ENCODE measurements at regions not wholly inside any gene's neighbourhood (a gene's known extent, or its start where the extent isn't known, plus 50 kb on each side); places are given as distances from the start of the nearest gene placed in this dataset.

GRCh38 chr5:155299386-155300005 is 285.9 kb downstream of the KIF4B start:
- no peak for DNase-seq

DNA sequence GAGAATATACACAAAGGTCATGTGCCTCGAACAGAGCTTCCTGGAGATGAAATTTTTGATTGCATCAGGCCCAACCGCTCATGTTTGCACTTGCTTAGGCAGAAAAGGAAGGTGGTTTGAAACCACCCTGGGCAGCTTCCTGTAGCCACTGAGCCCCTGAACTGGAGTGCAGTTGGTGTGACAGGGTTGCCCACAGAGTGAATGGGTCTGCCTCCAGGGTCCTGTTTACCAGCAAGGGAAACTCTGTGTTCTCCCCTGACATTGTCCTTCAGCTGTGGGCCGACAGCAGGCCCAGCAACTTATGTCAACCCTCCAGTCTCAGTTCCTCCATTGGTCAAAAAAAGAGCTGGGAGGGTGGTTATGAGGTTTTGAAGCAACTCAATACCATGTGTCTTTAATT is 289.6 kb downstream of the KIF4B start:
- no peak for DNase-seq

- no peak for DNase-seq
Observed at GRCh38 chr5:155307229-155307628, 293.7 kb downstream of the KIF4B start.

GRCh38 chr5:155308289-155308688 is 294.7 kb downstream of the KIF4B start:
- DNase-seq, result no peak

- no peak for DNase-seq
Observed at GRCh38 chr5:155309021-155309746, 295.6 kb downstream of the KIF4B start.

DNA sequence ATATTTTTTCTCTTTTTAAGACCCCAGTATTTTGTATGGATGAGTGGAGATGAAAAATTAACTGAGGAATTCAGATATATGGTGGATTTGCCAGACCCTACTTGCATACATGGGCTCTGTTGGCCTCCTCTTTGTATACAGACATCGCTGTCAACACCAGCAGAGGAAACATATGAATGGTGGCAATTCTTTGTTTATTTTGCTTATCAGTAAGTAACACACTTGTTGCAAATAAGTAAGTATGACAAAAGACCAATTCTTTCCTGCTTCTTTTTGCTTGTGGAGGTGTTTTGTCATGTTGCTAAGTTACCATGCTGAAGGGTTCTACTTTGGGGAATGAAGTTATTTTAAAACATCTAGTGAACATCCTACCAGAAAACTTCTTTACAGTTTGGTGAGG is 298.2 kb downstream of the KIF4B start:
- DNase-seq, result no peak

- DNase-seq, result no peak
Observed at GRCh38 chr5:155313518-155313917, 300.0 kb downstream of the KIF4B start.

GRCh38 chr5:155316070-155316714 is 302.6 kb downstream of the KIF4B start:
- DNase-seq, result no peak

- no peak for DNase-seq
Observed at GRCh38 chr5:155332618-155333017, 319.1 kb downstream of the KIF4B start.

GRCh38 chr5:155342956-155343355 is 329.4 kb downstream of the KIF4B start:
- DNase-seq, result no peak

DNA sequence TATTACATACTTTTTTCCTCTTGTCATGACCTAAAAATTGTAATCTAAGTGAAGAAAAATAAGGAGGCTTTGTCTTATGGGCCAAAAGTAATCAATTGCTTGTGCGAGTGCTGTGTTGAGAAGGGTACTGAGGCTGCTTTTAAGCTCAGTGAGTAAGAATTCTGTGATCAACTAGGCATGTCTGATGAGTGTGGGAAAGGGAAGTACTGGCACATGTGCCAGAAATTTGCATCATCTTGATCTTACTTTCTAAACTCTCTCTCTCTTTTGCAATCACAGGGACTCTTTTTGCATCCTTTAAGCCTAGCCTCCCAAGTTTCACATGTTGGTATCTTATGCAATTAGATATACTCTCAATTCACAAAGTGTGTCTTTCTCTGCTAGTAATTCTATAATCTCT is 329.9 kb downstream of the KIF4B start:
- DNase-seq, result no peak

GRCh38 chr5:155353231-155353630 is 339.7 kb downstream of the KIF4B start:
- no peak for DNase-seq

DNA sequence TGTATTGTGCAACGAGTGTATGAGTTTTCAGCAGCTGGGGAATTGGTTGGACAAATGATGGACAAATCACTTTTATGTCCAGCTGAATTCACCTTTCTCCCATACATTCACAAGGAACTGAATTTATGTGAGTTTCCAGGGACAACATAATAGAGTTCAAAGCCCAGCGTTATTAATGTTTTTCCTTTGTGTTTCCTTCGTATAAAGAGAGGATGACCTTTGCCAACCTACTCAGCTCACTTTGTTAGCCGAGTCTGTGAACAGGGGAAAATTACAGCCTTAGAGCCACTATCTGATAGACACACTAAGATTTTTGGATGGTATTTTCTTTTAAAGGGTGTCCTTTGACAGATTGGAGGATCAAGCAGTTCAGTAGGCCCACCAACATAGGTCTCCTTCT is 352.5 kb downstream of the KIF4B start:
- no peak for DNase-seq

- DNase-seq, result no peak
Observed at GRCh38 chr5:155367841-155368240, 354.3 kb downstream of the KIF4B start.

DNA sequence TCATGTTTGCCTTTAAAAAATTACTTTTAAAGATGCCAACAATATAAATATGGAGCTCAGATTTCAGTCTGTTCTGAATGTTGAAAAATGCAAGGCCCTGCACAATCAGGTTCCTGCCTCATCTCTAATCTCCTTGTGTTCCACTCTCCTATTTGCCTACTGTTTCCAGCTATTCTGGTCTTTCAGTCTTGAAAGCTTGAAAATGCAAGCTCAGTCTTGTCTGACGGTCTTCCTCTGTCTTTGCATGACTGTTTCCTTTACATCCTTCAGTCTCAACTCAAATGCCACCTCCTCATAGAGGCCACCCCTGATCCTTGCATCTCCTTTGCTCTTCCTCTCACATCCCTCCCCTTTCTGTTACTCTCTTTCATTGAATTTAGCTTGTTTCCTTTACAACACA is 354.9 kb downstream of the KIF4B start:
- no peak for DNase-seq

DNA sequence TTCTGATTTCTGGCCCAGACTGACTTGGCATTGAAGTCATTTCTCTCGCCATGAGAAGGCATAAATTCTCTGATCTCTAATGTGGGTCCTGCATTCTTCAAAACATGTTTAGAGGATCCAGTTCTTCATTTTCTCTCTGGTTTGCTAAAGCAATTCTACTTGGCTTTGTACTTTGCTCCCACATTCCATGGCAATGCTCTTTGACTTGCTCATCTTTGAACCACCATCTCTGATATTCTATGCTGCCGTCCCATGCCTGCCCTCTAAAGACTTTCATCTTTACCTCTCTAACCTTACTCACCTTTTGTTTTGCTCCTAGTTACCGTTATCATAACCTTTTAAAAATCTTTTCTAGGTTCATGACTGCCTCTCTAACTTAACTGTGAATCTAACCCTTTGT is 366.9 kb downstream of the KIF4B start:
- DNase-seq, result no peak

DNA sequence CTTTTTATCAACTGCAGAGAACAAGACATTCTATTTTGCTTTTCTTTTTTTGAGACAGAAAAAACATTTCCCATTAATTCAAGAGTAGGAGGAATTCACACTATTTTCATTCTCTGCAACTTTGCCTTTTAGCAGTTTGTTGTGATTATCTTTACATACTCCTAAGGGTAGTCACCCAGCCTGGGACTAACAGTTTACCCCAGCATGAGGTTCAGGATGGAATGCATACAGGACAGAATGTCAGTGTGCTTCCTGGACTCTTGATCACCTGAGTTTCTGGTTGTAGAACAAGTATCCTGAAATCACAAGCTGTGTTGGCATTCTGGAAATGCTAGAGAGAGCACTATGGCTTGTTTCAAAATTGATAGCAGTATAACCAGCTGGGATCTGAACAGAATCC is 368.1 kb downstream of the KIF4B start:
- DNase-seq, result no peak

- no peak for DNase-seq
Observed at GRCh38 chr5:155389498-155389897, 375.9 kb downstream of the KIF4B start.

- DNase-seq, result no peak
Observed at GRCh38 chr5:155394727-155395126, 381.2 kb downstream of the KIF4B start.

DNA sequence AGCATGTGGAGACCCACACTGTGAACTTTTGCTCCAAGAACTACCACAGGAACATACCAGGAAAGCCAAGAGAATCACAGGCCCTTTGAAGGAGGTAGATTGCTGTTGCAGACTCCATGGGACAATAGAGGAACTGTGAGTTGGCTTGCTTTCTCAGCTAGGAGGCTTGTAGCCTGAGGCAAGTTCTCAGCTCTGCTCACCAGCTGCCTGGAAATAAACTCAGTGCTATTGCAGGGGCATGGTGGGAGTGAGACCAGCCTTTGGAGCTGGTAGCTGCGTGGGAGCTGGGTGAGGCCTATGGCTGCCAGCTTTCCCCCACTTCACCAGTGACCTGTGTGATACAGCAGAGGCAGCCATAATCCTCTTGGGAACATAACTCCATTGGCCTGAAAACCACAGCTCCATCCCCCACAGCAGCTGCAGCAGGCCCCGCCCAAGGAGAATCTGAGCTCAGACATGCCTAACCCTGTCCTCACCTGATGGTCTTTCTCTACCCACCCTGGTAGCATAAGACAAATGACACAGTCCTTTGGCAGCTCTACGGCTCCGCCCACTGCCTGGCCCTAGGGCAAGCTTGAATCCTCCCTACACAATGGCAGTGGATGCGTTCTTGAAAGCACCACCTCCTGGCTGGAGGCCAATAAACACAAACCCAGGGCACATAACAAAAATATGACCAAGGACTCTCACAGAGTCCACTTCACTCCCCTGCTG is 389.5 kb downstream of the KIF4B start:
- DNase-seq, result peak; percentile 81

GRCh38 chr5:155406815-155407214 is 393.3 kb downstream of the KIF4B start:
- no peak for DNase-seq

GRCh38 chr5:155408465-155408864 is 394.9 kb downstream of the KIF4B start:
- no peak for DNase-seq

DNA sequence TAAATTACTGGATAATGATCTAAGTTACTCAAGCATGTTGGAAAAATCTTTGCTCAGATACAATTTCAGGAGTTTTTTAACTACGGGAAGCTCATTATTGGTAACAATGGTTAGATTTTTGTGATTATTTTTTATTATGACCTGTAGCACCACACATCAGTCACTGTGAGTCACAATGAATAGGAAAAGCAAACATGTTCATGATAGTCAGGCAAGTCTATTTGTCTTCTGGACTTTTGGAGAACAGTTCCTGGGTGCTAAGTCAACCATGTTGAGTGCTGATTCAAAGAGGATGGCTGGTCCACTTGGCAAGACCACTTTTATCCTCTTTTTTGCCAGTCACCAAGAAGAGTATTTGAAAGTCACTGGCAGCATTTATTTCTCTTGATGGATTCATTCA is 403.2 kb downstream of the KIF4B start:
- DNase-seq, result no peak
